ENCODE measurements at regions not wholly inside any gene's neighbourhood (a gene's known extent, or its start where the extent isn't known, plus 50 kb on each side); places are given as distances from the start of the nearest gene placed in this dataset.
"Not testable (repeated sequence)": the region's sequence is repeated elsewhere in the genome, so short reads cannot be mapped to it uniquely, and the experiment has no call there.

DNA sequence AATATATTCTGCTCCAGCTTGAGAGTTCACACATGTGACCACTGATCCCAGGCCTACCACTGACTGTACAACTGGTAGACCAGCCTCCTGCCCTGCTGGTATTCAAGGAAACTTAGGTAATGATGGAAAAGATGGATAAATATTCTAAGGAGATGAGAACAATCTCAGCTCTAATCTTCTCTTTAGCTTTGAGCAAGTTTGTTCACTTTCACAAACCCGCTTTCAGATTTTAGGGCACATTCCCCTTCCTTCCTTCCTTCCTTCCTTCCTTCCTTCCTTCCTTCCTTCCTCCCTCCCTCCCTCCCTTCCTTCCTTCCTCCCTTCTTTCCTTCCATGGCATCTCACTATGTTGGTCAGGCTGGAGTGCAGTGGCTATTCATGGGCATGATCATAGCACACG, 88.2 kb upstream of the PHACTR1 start (continued):
- TF ChIP-seq, protein P1, sequence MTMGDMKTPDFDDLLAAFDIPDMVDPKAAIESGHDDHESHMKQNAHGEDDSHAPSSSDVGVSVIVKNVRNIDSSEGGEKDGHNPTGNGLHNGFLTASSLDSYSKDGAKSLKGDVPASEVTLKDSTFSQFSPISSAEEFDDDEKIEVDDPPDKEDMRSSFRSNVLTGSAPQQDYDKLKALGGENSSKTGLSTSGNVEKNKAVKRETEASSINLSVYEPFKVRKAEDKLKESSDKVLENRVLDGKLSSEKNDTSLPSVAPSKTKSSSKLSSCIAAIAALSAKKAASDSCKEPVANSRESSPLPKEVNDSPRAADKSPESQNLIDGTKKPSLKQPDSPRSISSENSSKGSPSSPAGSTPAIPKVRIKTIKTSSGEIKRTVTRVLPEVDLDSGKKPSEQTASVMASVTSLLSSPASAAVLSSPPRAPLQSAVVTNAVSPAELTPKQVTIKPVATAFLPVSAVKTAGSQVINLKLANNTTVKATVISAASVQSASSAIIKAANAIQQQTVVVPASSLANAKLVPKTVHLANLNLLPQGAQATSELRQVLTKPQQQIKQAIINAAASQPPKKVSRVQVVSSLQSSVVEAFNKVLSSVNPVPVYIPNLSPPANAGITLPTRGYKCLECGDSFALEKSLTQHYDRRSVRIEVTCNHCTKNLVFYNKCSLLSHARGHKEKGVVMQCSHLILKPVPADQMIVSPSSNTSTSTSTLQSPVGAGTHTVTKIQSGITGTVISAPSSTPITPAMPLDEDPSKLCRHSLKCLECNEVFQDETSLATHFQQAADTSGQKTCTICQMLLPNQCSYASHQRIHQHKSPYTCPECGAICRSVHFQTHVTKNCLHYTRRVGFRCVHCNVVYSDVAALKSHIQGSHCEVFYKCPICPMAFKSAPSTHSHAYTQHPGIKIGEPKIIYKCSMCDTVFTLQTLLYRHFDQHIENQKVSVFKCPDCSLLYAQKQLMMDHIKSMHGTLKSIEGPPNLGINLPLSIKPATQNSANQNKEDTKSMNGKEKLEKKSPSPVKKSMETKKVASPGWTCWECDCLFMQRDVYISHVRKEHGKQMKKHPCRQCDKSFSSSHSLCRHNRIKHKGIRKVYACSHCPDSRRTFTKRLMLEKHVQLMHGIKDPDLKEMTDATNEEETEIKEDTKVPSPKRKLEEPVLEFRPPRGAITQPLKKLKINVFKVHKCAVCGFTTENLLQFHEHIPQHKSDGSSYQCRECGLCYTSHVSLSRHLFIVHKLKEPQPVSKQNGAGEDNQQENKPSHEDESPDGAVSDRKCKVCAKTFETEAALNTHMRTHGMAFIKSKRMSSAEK (CRISPR knock-in tag; IDR thresholded peaks at IDR 0.05; ENCODE audit: borderline replicate concordance) = no peak
- no peak for TF ChIP-seq ATF1 (CRISPR knock-in tag; IDR thresholded peaks at IDR 0.05)
- no peak for TF ChIP-seq NFE2L1 (CRISPR knock-in tag; IDR thresholded peaks at IDR 0.05)
- TF ChIP-seq, protein P2, sequence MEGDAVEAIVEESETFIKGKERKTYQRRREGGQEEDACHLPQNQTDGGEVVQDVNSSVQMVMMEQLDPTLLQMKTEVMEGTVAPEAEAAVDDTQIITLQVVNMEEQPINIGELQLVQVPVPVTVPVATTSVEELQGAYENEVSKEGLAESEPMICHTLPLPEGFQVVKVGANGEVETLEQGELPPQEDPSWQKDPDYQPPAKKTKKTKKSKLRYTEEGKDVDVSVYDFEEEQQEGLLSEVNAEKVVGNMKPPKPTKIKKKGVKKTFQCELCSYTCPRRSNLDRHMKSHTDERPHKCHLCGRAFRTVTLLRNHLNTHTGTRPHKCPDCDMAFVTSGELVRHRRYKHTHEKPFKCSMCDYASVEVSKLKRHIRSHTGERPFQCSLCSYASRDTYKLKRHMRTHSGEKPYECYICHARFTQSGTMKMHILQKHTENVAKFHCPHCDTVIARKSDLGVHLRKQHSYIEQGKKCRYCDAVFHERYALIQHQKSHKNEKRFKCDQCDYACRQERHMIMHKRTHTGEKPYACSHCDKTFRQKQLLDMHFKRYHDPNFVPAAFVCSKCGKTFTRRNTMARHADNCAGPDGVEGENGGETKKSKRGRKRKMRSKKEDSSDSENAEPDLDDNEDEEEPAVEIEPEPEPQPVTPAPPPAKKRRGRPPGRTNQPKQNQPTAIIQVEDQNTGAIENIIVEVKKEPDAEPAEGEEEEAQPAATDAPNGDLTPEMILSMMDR (IDR thresholded peaks at IDR 0.05) = no peak
- TF ChIP-seq CREM (CRISPR knock-in tag; IDR thresholded peaks at IDR 0.05) = no peak
- TF ChIP-seq HMGA2 (CRISPR knock-in tag; IDR thresholded peaks at IDR 0.05) = no peak
- TF ChIP-seq, protein P3, sequence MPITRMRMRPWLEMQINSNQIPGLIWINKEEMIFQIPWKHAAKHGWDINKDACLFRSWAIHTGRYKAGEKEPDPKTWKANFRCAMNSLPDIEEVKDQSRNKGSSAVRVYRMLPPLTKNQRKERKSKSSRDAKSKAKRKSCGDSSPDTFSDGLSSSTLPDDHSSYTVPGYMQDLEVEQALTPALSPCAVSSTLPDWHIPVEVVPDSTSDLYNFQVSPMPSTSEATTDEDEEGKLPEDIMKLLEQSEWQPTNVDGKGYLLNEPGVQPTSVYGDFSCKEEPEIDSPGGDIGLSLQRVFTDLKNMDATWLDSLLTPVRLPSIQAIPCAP (CRISPR knock-in tag; IDR thresholded peaks at IDR 0.05) = no peak
- no peak for TF ChIP-seq ELF4 (CRISPR knock-in tag; IDR thresholded peaks at IDR 0.05; ENCODE audit: low read depth)
- TF ChIP-seq, protein P4, sequence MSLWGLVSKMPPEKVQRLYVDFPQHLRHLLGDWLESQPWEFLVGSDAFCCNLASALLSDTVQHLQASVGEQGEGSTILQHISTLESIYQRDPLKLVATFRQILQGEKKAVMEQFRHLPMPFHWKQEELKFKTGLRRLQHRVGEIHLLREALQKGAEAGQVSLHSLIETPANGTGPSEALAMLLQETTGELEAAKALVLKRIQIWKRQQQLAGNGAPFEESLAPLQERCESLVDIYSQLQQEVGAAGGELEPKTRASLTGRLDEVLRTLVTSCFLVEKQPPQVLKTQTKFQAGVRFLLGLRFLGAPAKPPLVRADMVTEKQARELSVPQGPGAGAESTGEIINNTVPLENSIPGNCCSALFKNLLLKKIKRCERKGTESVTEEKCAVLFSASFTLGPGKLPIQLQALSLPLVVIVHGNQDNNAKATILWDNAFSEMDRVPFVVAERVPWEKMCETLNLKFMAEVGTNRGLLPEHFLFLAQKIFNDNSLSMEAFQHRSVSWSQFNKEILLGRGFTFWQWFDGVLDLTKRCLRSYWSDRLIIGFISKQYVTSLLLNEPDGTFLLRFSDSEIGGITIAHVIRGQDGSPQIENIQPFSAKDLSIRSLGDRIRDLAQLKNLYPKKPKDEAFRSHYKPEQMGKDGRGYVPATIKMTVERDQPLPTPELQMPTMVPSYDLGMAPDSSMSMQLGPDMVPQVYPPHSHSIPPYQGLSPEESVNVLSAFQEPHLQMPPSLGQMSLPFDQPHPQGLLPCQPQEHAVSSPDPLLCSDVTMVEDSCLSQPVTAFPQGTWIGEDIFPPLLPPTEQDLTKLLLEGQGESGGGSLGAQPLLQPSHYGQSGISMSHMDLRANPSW (CRISPR knock-in tag; conservative IDR thresholded peaks at IDR 0.05; ENCODE audit: low read depth) = no peak
- TF ChIP-seq, protein P5, sequence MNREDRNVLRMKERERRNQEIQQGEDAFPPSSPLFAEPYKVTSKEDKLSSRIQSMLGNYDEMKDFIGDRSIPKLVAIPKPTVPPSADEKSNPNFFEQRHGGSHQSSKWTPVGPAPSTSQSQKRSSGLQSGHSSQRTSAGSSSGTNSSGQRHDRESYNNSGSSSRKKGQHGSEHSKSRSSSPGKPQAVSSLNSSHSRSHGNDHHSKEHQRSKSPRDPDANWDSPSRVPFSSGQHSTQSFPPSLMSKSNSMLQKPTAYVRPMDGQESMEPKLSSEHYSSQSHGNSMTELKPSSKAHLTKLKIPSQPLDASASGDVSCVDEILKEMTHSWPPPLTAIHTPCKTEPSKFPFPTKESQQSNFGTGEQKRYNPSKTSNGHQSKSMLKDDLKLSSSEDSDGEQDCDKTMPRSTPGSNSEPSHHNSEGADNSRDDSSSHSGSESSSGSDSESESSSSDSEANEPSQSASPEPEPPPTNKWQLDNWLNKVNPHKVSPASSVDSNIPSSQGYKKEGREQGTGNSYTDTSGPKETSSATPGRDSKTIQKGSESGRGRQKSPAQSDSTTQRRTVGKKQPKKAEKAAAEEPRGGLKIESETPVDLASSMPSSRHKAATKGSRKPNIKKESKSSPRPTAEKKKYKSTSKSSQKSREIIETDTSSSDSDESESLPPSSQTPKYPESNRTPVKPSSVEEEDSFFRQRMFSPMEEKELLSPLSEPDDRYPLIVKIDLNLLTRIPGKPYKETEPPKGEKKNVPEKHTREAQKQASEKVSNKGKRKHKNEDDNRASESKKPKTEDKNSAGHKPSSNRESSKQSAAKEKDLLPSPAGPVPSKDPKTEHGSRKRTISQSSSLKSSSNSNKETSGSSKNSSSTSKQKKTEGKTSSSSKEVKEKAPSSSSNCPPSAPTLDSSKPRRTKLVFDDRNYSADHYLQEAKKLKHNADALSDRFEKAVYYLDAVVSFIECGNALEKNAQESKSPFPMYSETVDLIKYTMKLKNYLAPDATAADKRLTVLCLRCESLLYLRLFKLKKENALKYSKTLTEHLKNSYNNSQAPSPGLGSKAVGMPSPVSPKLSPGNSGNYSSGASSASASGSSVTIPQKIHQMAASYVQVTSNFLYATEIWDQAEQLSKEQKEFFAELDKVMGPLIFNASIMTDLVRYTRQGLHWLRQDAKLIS (CRISPR knock-in tag; IDR thresholded peaks at IDR 0.05; ENCODE audit: borderline replicate concordance) = no peak

DNA sequence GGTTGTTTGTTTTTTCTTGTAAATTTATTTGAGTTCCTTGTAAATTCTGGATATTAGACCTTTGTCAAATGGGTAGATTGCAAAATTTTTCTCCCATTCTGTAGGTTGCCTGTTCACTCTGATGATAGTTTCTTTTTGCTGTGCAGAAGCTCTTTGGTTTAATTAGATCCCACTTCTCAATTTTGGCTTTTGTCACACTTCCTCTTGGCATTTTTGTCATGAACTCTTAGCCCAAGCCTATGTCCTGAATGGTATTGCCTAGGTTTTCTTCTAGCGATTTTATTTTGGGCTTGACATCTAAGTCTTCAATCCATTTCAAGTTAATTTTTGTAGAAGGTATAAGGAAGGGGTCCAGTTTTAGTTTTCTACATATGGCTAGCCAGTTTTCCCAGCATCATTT, 82.8 kb upstream of the PHACTR1 start:
- POLR2A ChIA-PET; CTCF ChIA-PET; H3K27ac Mint-ChIP-seq; ATAC-seq; H3K36me3 Mint-ChIP-seq; DNase-seq (ENCODE audit: low spot score); H3K27me3 Mint-ChIP-seq (ENCODE audit: low read depth); H3K4me1 Mint-ChIP-seq; H3K4me3 Mint-ChIP-seq: not testable (repeated sequence)
- peaks cover 13% of the 10 kb centered on the region for H3K9me3 Mint-ChIP-seq
